ENCODE measurements at regions not wholly inside any gene's neighbourhood (a gene's known extent, or its start where the extent isn't known, plus 50 kb on each side); places are given as distances from the start of the nearest gene placed in this dataset.
"Not testable (repeated sequence)": the region's sequence is repeated elsewhere in the genome, so short reads cannot be mapped to it uniquely, and the experiment has no call there.

DNA sequence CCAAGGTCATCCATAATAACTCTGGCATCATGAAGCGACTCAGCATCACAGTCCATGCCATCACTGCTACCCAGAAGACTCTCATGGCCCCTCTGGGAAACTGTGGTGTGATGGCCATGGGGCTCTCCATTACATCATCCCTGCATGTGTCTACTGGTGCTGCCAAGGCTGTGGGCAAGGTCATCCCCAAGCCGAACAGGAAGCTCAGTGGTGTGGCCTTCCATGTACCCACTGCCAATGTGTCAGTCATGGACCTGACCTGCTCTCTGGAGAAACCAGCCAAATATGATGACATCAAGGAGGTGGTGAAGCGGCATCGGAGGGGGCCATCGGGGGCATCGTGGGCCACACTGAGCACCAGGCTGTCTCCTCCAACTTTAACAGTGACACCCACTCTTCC, 65.1 kb upstream of the ARHGAP29 start:
- no peak for DNase-seq

DNA sequence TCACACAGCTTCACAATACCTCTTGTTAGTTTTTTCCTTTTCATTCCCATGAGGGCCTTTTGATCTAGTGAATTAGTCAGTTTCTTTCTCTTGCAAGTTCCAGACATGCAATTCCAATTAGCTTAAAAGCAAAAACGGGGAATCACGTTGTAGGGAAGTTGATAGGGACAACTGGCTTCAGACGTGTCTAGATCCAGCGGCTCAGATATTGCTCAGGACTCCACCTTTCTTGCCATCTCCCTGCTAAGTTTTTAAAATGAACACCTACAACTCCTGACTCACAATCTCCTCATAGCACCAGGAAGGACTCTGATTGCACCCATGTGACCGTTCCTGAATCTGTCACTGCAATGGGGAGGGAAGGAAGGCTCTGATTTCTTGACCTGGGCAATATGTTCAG, 63.8 kb upstream of the ARHGAP29 start:
- DNase-seq: no peak

DNA sequence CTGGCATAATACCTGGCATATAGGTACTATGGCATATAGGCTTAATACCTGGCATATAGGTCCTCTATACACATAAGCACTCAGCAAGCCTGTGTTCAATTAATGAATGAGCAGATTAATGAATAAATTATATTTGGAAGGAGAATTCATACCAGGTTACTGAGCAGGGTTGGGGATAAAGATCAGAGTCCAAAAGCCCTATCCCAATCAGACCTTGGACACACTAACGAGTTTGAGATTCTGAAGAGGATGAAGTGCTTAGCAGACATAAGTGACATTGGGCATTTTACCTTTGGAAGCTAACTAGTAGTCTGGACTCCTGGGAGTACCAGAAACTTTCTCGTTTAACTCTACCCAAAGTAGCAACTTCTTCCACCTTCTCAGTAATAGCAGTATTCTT, 63.3 kb upstream of the ARHGAP29 start:
- DNase-seq: no peak

GRCh38 chr1:94299627-94300553, 62.5 kb upstream of the ARHGAP29 start:
- no peak for DNase-seq

DNA sequence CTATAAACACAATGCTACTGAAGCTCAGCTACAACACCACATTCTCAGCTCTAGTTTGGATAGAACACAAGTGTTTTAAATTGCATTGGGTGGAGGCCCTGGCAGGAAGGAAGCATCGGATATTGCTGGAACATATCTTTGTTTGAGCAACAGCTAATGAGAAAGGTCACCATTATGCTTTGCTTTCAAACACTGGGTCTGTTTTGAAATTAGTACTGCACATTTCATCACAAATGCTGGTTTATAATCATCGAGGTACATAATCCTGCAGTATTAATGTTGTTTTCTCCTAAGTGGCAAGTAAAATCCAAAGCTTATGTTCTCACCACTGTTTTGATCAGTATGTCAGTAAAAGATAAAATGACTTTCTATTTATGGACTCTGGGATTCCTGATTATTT, 61.5 kb upstream of the ARHGAP29 start:
- no peak for DNase-seq

DNA sequence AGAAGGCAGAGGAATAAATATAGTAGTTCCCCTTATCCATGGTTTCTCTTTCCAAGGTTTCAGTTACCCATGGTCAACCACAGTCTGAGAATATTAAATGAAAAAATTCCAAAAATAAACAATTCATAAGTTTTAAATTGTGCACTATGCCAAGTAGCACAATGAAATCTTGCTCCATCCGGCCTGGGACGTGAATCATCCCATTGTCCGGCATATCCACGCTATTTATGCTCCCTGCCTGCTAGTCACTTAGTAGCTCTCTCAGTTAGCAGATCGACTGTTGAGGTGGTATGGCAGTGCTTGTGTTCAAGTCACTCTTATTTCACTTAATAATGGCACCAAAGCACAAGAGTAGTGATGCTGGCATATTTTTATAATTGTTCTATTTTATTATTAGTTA, 58.6 kb upstream of the ARHGAP29 start:
- DNase-seq: no peak

GRCh38 chr1:94292978-94293377, 55.6 kb upstream of the ARHGAP29 start:
- DNase-seq: not testable (repeated sequence)

DNA sequence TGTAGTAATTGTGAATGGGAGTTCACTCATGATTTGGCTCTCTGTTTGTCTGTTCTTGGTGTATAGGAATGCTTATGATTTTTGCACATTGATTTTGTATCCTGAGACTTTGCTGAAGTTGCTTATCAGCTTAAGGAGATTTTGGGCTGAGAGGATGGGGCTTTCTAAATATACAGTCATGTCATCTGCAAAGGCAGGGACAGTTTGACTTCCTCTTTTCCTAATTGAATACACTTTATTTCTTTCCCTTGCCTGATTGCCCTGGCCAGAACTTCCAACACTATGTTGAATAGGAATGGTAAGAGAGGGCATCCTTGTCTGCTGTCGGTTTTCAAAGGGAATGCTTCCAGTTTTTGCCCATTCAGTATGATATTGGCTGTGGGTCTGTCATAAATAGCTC, 51.9 kb upstream of the ARHGAP29 start:
- not testable (repeated sequence) for DNase-seq

Data from RPMI8226 (cell line).